ENCODE measurements at regions not wholly inside any gene's neighbourhood (a gene's known extent, or its start where the extent isn't known, plus 50 kb on each side); places are given as distances from the start of the nearest gene placed in this dataset.
"Not testable (repeated sequence)": the region's sequence is repeated elsewhere in the genome, so short reads cannot be mapped to it uniquely, and the experiment has no call there.

DNA sequence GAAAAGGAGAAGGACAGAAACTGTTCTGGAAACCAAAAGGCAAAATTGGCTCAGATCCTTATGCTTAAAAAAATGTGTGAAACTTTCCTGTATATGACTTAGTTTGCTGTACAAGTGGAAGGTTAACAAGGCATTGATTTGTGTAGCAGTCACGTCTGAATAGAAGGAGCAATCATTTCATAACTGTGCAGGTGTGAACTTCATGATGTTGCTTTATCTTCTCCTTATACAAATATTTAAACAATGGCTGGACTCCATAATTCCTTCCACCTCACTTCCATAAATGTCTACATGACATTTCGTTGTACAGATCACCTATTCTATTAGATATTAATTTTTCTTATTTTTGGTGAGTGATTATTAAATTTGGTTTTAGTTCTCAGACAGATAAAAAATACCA lies 382.7 kb upstream of the NPAP1 start:
- TF ChIP-seq, protein P1, sequence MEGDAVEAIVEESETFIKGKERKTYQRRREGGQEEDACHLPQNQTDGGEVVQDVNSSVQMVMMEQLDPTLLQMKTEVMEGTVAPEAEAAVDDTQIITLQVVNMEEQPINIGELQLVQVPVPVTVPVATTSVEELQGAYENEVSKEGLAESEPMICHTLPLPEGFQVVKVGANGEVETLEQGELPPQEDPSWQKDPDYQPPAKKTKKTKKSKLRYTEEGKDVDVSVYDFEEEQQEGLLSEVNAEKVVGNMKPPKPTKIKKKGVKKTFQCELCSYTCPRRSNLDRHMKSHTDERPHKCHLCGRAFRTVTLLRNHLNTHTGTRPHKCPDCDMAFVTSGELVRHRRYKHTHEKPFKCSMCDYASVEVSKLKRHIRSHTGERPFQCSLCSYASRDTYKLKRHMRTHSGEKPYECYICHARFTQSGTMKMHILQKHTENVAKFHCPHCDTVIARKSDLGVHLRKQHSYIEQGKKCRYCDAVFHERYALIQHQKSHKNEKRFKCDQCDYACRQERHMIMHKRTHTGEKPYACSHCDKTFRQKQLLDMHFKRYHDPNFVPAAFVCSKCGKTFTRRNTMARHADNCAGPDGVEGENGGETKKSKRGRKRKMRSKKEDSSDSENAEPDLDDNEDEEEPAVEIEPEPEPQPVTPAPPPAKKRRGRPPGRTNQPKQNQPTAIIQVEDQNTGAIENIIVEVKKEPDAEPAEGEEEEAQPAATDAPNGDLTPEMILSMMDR (IDR thresholded peaks at IDR 0.05; ENCODE audit: borderline replicate concordance, extremely low read depth, insufficient read depth): no peak
- Histone ChIP-seq H3K4me1 (ENCODE audit: control insufficient read depth in 2 of 3, insufficient read depth in 2 of 3, low read depth in 1 of 3, low read length in 3 of 3) (no peaks in the 10 kb centered on the region), H3K4me3 (ENCODE audit: low read length in 3 of 3) (no peak overlapping the region), H3K36me3 (ENCODE audit: control insufficient read depth in 2 of 3, insufficient read depth in 3 of 3, low read length in 3 of 3) (no peaks in the 10 kb centered on the region), H3K27me3 (ENCODE audit: control insufficient read depth, insufficient read depth, low read length) (no peaks in the 10 kb centered on the region), H3K9ac (ENCODE audit: low read length in 3 of 3) (no peak overlapping the region), H3K9me3 (ENCODE audit: control insufficient read depth in 2 of 3, insufficient read depth in 1 of 3, low read length in 3 of 3) (no peaks in the 10 kb centered on the region), H3K27ac (ENCODE audit: low read depth in 2 of 2, low read length in 2 of 2) (no peak overlapping the region)
- no peak for DNase-seq
- peak; percentile 74 for FAIRE-seq
- intact Hi-C loops (cut with DNase I): no loop called here

DNA sequence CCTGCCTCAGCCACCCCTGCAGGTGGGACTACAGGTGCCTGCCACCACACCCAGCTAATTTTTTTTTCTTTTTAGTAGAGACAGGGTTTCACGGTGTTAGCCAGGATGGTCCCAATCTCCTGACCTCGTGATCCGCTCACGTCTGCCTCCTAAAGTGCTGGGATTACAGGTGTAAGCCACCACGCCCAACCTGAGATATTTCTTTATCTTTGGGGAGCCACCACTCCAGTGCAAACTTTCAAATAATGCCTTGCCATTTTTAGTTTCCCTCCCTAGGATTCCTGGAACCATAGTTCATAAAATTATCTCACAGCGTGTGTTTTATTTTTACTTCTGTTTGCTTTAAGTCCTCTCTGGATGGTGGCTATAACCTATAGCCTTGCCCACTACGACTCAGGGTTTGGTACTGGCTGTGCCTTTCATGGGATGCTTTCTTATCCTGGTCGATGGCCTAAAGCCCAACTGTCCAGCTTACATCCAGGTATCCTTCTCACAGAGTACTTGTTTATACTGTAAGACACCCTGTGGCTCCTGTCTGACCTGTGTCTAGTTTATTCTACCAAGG lies 374.7 kb upstream of the NPAP1 start:
- H3K9me3 ChIP-seq (ENCODE audit: control insufficient read depth in 2 of 3, insufficient read depth in 1 of 3, low read length in 3 of 3); H3K9ac ChIP-seq (ENCODE audit: low read length in 3 of 3); DNase-seq; H3K4me3 ChIP-seq (ENCODE audit: low read length in 3 of 3); H3K27ac ChIP-seq (ENCODE audit: low read depth in 2 of 2, low read length in 2 of 2); H3K27me3 ChIP-seq (ENCODE audit: control insufficient read depth, insufficient read depth, low read length); H3K36me3 ChIP-seq (ENCODE audit: control insufficient read depth in 2 of 3, insufficient read depth in 3 of 3, low read length in 3 of 3); intact Hi-C loops (cut with DNase I); H3K4me1 ChIP-seq (ENCODE audit: control insufficient read depth in 2 of 3, insufficient read depth in 2 of 3, low read depth in 1 of 3, low read length in 3 of 3); FAIRE-seq: not testable (repeated sequence)

DNA sequence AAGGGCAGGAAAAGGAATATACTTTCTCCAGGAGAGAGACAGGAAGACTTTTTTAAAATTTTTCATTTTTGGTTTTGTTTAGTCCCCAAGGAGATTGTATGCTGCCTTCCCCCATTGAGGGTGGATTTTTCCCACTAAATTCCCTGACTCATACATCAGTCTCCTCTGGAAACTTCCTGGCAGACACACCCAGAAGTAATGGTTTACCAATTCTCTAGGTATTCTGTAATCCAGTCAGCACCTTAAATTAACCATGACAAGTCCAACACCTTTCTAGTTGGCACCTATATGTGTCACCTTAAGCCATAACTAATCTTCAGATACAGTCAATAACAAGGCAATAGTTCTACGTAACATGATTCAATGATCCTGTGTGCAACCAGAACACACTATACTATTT lies 373.6 kb upstream of the NPAP1 start:
- H3K4me3 ChIP-seq (ENCODE audit: low read length in 3 of 3); intact Hi-C loops (cut with DNase I); DNase-seq; H3K27me3 ChIP-seq (ENCODE audit: control insufficient read depth, insufficient read depth, low read length); H3K9me3 ChIP-seq (ENCODE audit: control insufficient read depth in 2 of 3, insufficient read depth in 1 of 3, low read length in 3 of 3); H3K27ac ChIP-seq (ENCODE audit: low read depth in 2 of 2, low read length in 2 of 2); H3K9ac ChIP-seq (ENCODE audit: low read length in 3 of 3); FAIRE-seq; H3K36me3 ChIP-seq (ENCODE audit: control insufficient read depth in 2 of 3, insufficient read depth in 3 of 3, low read length in 3 of 3); H3K4me1 ChIP-seq (ENCODE audit: control insufficient read depth in 2 of 3, insufficient read depth in 2 of 3, low read depth in 1 of 3, low read length in 3 of 3): not testable (repeated sequence)

DNA sequence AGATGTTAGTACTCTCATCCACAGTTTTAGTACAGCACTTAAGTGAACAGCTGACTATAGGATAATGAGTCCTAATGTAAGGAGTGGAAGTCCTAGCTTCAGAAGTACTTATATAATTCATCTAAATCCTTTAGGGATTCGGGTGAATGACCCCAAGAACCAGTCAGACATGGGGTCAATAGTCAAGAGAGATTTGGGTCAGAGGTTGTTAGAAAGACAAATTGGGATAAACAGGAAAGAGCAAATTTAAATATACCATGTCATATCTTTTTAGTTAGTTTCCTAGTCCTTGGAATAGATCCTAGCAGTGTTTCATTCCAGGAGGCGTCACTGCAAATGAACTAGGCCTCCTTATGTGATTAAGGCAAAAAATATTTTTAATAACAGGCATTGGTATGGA lies 370.8 kb upstream of the NPAP1 start:
- H3K4me3 ChIP-seq (ENCODE audit: low read length in 3 of 3); H3K9me3 ChIP-seq (ENCODE audit: control insufficient read depth in 2 of 3, insufficient read depth in 1 of 3, low read length in 3 of 3); H3K27me3 ChIP-seq (ENCODE audit: control insufficient read depth, insufficient read depth, low read length); intact Hi-C loops (cut with DNase I); DNase-seq; FAIRE-seq; H3K9ac ChIP-seq (ENCODE audit: low read length in 3 of 3); H3K36me3 ChIP-seq (ENCODE audit: control insufficient read depth in 2 of 3, insufficient read depth in 3 of 3, low read length in 3 of 3); H3K4me1 ChIP-seq (ENCODE audit: control insufficient read depth in 2 of 3, insufficient read depth in 2 of 3, low read depth in 1 of 3, low read length in 3 of 3); H3K27ac ChIP-seq (ENCODE audit: low read depth in 2 of 2, low read length in 2 of 2): not testable (repeated sequence)

DNA sequence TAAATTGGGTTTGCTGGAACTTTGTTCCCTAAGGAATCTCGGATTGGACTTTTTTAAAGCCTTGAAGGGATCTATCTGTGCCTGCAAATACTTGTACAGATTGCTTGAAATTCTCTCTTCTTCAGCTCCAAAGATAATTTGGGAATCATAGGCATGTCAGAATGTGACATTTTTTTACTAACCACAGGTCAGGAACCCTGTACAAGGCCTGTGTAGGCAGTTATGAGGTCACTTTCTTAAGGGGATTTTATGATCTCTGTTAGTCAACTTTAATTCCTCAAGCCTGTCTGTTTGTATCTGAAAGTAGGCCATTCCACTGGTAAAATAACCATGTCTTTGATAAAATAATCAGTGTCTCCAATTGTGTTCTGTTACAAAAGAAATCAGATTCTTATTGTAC lies 369.9 kb upstream of the NPAP1 start:
- H3K27me3 ChIP-seq (ENCODE audit: control insufficient read depth, insufficient read depth, low read length); FAIRE-seq; intact Hi-C loops (cut with DNase I); H3K27ac ChIP-seq (ENCODE audit: low read depth in 2 of 2, low read length in 2 of 2); DNase-seq; H3K4me1 ChIP-seq (ENCODE audit: control insufficient read depth in 2 of 3, insufficient read depth in 2 of 3, low read depth in 1 of 3, low read length in 3 of 3); H3K4me3 ChIP-seq (ENCODE audit: low read length in 3 of 3); H3K9ac ChIP-seq (ENCODE audit: low read length in 3 of 3); H3K36me3 ChIP-seq (ENCODE audit: control insufficient read depth in 2 of 3, insufficient read depth in 3 of 3, low read length in 3 of 3); H3K9me3 ChIP-seq (ENCODE audit: control insufficient read depth in 2 of 3, insufficient read depth in 1 of 3, low read length in 3 of 3): not testable (repeated sequence)

DNA sequence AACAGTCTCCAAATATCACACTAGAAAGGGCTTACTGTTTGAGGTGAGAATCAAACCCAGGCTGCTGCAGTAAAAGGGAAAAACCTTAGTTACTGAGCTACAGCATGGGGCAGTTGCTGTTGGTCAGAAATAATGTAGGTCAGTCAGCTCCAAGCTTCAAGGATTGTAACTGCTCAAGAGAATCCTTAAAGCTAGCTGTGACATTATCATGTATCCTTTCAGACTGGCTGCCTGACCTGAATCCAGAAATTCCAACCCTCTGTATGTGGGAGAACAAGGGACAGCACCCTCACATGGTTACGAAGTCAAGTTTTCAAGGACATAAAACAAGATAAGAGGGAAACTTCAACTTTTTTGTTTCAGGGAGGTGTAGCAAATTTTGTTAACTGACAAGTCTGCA lies 365.9 kb upstream of the NPAP1 start:
- H3K4me1 ChIP-seq (ENCODE audit: control insufficient read depth in 2 of 3, insufficient read depth in 2 of 3, low read depth in 1 of 3, low read length in 3 of 3); H3K27ac ChIP-seq (ENCODE audit: low read depth in 2 of 2, low read length in 2 of 2); H3K4me3 ChIP-seq (ENCODE audit: low read length in 3 of 3); FAIRE-seq; H3K9me3 ChIP-seq (ENCODE audit: control insufficient read depth in 2 of 3, insufficient read depth in 1 of 3, low read length in 3 of 3); DNase-seq; intact Hi-C loops (cut with DNase I); H3K36me3 ChIP-seq (ENCODE audit: control insufficient read depth in 2 of 3, insufficient read depth in 3 of 3, low read length in 3 of 3); H3K27me3 ChIP-seq (ENCODE audit: control insufficient read depth, insufficient read depth, low read length); H3K9ac ChIP-seq (ENCODE audit: low read length in 3 of 3): not testable (repeated sequence)

DNA sequence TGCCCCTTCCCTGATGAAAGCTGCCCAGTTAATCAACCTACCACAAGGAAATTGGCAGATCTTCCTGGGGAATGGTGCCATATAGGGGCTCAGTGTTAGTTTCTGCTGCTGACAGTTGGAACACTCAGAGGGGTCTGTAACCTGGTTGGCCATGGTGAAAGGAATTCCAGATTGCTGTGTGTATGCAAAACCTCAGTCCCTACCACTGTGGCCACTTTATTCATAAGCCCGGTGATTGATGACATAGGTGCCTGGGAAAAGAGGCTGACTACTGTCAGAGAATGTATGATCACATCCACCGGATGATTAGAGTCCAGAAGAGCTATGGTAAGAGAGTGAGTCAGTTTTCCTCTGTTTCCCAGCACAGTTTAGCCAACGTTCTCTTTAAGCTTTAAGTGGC lies 363.9 kb upstream of the NPAP1 start:
- DNase-seq; H3K9me3 ChIP-seq (ENCODE audit: control insufficient read depth in 2 of 3, insufficient read depth in 1 of 3, low read length in 3 of 3); H3K4me3 ChIP-seq (ENCODE audit: low read length in 3 of 3); H3K27ac ChIP-seq (ENCODE audit: low read depth in 2 of 2, low read length in 2 of 2); H3K36me3 ChIP-seq (ENCODE audit: control insufficient read depth in 2 of 3, insufficient read depth in 3 of 3, low read length in 3 of 3); H3K27me3 ChIP-seq (ENCODE audit: control insufficient read depth, insufficient read depth, low read length); FAIRE-seq; H3K4me1 ChIP-seq (ENCODE audit: control insufficient read depth in 2 of 3, insufficient read depth in 2 of 3, low read depth in 1 of 3, low read length in 3 of 3); intact Hi-C loops (cut with DNase I); H3K9ac ChIP-seq (ENCODE audit: low read length in 3 of 3): not testable (repeated sequence)

DNA sequence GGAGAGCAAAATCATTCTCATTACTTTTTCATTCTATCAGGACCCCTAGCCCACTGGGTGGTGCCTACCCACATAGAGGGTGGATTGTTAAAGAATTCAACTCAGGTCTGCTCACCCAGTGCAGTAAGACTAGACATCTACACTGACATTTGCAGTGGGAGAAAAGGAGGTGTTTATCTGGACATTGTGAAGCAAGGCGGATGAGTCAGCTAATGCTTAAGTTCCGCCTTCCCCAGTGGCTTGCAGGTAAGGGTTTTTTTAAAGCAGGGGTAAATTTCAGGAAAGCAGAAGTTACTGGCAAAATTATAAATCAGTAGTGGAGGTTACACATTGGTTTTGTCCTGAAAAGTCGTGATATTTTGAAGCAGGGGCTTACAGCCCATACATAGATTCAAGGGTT lies 359.2 kb upstream of the NPAP1 start:
- H3K27me3 ChIP-seq (ENCODE audit: control insufficient read depth, insufficient read depth, low read length); H3K27ac ChIP-seq (ENCODE audit: low read depth in 2 of 2, low read length in 2 of 2); FAIRE-seq; DNase-seq; H3K4me3 ChIP-seq (ENCODE audit: low read length in 3 of 3); H3K9ac ChIP-seq (ENCODE audit: low read length in 3 of 3); H3K36me3 ChIP-seq (ENCODE audit: control insufficient read depth in 2 of 3, insufficient read depth in 3 of 3, low read length in 3 of 3); H3K9me3 ChIP-seq (ENCODE audit: control insufficient read depth in 2 of 3, insufficient read depth in 1 of 3, low read length in 3 of 3); H3K4me1 ChIP-seq (ENCODE audit: control insufficient read depth in 2 of 3, insufficient read depth in 2 of 3, low read depth in 1 of 3, low read length in 3 of 3); intact Hi-C loops (cut with DNase I): not testable (repeated sequence)

All from kidney (tissue), 13 donors.